Caco-2 (cell line): ENCODE measurements at regions not wholly inside any gene's neighbourhood (a gene's known extent, or its start where the extent isn't known, plus 50 kb on each side); places are given as distances from the start of the nearest gene placed in this dataset.

Experiments used
- BruUV-seq: library from RNA; stranded (reverse); fragments of 400-500 nt; replicated peaks from 2 replicates; lab custom pipeline; 2021; lab: Mats Ljungman, UMichigan
- CTCF ChIA-PET: fragments of 300-600 bp; sonication (Branson Sonifier 250); formaldehyde crosslinking; loops from one replicate; lab custom pipeline; 2022; ENCODE audit warnings: antibody characterized with exemption; lab: Charles Lee
- POLR2A ChIA-PET: fragments of 300-600 bp; sonication (Branson Sonifier 250); formaldehyde crosslinking; loops from one replicate; lab custom pipeline; 2022; ENCODE audit warnings: antibody characterized with exemption; lab: Charles Lee
- DNase-seq, 2 experiments: peaks; one replicate each; pipeline versions ENCODE4 v3.0.0 to v3.0.0-alpha.2; 2020 to 2022
- H3K27me3 ChIP-seq: replicated peaks from 2 replicates; pipeline ENCODE4 v1.6.0; 2011; ENCODE audit warnings: low read length; ENCODE audit not compliant: control insufficient read depth, insufficient read depth
- H3K36me3 ChIP-seq: 2 replicates; pipeline ENCODE4 v1.5.1; 2011; ENCODE audit warnings: low read length; ENCODE audit not compliant: control insufficient read depth, insufficient read depth
- H3K4me1 ChIP-seq: fragments of 250-450 bp; sonication (Bioruptor Pico); 2 replicates; pipeline ENCODE4 v1.5.1; 2020; ENCODE audit warnings: mild to moderate bottlenecking
- H3K4me3 ChIP-seq: 2 replicates; pipeline ENCODE4 v1.5.1; 2011; ENCODE audit warnings: low read depth, mild to moderate bottlenecking, control low read depth, low read length
- H3K9me3 ChIP-seq: fragments of 250-450 bp; sonication (Bioruptor Pico); 2 replicates; pipeline ENCODE4 v1.5.1; 2020; ENCODE audit warnings: mild to moderate bottlenecking, moderate library complexity
- H3K27ac Mint-ChIP-seq: one replicate; pipeline ENCODE4 v1.8.0; 2022; ENCODE audit warnings: mixed read lengths; ENCODE audit not compliant: unreplicated experiment
- H3K27me3 Mint-ChIP-seq: one replicate; pipeline ENCODE4 v1.8.0; 2022; ENCODE audit warnings: mixed read lengths; ENCODE audit not compliant: insufficient read depth, unreplicated experiment
- H3K36me3 Mint-ChIP-seq: one replicate; pipeline ENCODE4 v1.8.0; 2022; ENCODE audit warnings: mild to moderate bottlenecking, mixed read lengths; ENCODE audit not compliant: insufficient read depth, unreplicated experiment
- H3K4me1 Mint-ChIP-seq: one replicate; pipeline ENCODE4 v1.8.0; 2022; ENCODE audit warnings: low read depth, mixed read lengths; ENCODE audit not compliant: unreplicated experiment
- H3K4me3 Mint-ChIP-seq: one replicate; pipeline ENCODE4 v1.8.0; 2022; ENCODE audit warnings: mild to moderate bottlenecking, moderate library complexity, mixed read lengths; ENCODE audit not compliant: unreplicated experiment
- H3K9me3 Mint-ChIP-seq: one replicate; pipeline ENCODE4 v1.8.0; 2022; ENCODE audit warnings: mixed read lengths; ENCODE audit not compliant: unreplicated experiment
- intact Hi-C: fragments of 100-400 bp; cut with micrococcal nuclease; formaldehyde crosslinking; loops from one replicate; pipeline ENCODE4 v1.10.0; 2022; ENCODE audit not compliant: unreplicated experiment
- TF ChIP-seq, protein P1 (sequence below), 2 experiments: fragments of 200-600 bp in 1 of 2; IDR thresholded peaks; 1 replicate in 1 of 2; 2 replicates in 1 of 2; pipeline versions ENCODE4 v1.5.1 to v1.8.0; 2011 to 2022; ENCODE audit warnings: antibody characterized with exemption in 1 of 2, control low read depth in 1 of 2, inconsistent platforms in 1 of 2, low read depth in 1 of 2, low read length in 1 of 2, mild to moderate bottlenecking in 1 of 2, moderate library complexity in 1 of 2; ENCODE audit not compliant: insufficient read depth in 1 of 2, severe bottlenecking in 1 of 2, unreplicated experiment in 1 of 2

DNA sequence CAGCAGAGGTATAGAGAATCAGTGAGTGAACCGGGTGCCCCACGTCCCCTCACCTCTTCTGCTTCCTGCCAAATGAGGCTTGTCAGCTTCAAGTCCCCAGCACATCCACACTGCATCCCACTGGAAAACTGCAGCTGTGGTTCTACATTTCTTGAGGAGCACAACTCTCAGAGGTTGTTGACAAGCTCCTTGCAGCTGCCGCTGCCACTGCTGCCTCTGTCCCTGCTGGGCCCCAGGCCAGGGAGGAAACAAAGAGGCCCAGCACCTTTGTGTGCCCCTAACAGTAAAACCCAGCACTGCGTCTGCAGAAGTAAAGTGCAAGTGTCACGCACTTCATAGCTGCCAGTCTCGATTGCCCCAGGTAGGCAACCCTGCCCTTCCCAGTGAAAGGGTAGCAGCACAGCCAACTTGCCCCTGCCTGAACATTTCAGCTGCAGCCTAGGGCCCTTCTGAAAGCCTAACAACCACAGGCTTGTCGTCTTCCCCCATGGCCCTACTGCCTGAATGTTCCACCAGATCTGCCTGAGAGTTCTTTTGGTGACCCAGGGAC lies 1162.1 kb upstream of the USP15 start:
- Mint-ChIP-seq H3K36me3 (no peaks in the 10 kb centered on the region), H3K27ac (no peak overlapping the region), H3K4me1 (no peaks in the 10 kb centered on the region), H3K9me3 (no peaks in the 10 kb centered on the region), H3K27me3 (no peaks in the 10 kb centered on the region), H3K4me3 (no peak overlapping the region)
- Histone ChIP-seq H3K4me3 (no peak overlapping the region), H3K9me3 (no peaks in the 10 kb centered on the region), H3K36me3 (no peaks in the 10 kb centered on the region), H3K4me1 (no peaks in the 10 kb centered on the region), H3K27me3 (no peaks in the 10 kb centered on the region)
- ChIA-PET CTCF (no interaction called here), POLR2A (no interaction called here)
- no peak for DNase-seq
- BruUV-seq = no TSS peak
- TF ChIP-seq, protein P1, sequence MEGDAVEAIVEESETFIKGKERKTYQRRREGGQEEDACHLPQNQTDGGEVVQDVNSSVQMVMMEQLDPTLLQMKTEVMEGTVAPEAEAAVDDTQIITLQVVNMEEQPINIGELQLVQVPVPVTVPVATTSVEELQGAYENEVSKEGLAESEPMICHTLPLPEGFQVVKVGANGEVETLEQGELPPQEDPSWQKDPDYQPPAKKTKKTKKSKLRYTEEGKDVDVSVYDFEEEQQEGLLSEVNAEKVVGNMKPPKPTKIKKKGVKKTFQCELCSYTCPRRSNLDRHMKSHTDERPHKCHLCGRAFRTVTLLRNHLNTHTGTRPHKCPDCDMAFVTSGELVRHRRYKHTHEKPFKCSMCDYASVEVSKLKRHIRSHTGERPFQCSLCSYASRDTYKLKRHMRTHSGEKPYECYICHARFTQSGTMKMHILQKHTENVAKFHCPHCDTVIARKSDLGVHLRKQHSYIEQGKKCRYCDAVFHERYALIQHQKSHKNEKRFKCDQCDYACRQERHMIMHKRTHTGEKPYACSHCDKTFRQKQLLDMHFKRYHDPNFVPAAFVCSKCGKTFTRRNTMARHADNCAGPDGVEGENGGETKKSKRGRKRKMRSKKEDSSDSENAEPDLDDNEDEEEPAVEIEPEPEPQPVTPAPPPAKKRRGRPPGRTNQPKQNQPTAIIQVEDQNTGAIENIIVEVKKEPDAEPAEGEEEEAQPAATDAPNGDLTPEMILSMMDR (IDR thresholded peaks at IDR 0.05; ENCODE audit: insufficient read depth in 1 of 2, low read depth in 1 of 2, low read length in 1 of 2, severe bottlenecking in 1 of 2, unreplicated experiment in 1 of 2) = no peak
- intact Hi-C loops = no loop called here

DNA sequence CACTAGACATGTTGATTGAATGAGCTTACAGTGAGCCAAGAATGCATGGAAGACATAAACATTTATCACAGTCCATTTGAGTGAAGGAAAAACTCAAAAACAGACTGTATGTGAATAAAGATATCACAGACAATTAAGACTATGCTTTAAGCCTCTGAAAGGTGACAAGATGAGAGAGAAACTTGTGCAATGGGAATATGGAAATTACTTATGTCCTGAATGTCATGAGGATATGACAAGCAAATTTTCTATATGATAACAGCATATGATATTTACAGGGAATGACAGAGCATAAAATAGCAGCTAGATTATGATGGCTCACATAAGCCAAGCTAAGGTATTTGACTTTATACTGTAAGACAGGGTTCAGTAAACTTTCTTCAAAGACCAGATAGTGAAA lies 1153.1 kb upstream of the USP15 start:
- H3K4me3 Mint-ChIP-seq = no peak overlapping the region
- no peaks in the 10 kb centered on the region for H3K36me3 Mint-ChIP-seq
- no TSS peak for BruUV-seq
- no peaks in the 10 kb centered on the region for H3K4me1 Mint-ChIP-seq
- TF ChIP-seq, protein P1 (IDR thresholded peaks at IDR 0.05; ENCODE audit: insufficient read depth in 1 of 2, low read depth in 1 of 2, low read length in 1 of 2, severe bottlenecking in 1 of 2, unreplicated experiment in 1 of 2) = no peak
- no peak for DNase-seq
- H3K27ac Mint-ChIP-seq = no peak overlapping the region
- no peaks in the 10 kb centered on the region for H3K9me3 Mint-ChIP-seq
- no peaks in the 10 kb centered on the region for H3K4me1 ChIP-seq
- no peaks in the 10 kb centered on the region for H3K27me3 Mint-ChIP-seq
- H3K4me3 ChIP-seq = no peak overlapping the region
- ChIA-PET POLR2A (no interaction called here), CTCF (no interaction called here)
- H3K9me3 ChIP-seq = no peaks in the 10 kb centered on the region
- no peaks in the 10 kb centered on the region for H3K36me3 ChIP-seq
- H3K27me3 ChIP-seq = no peaks in the 10 kb centered on the region
- intact Hi-C loops = no loop called here

DNA sequence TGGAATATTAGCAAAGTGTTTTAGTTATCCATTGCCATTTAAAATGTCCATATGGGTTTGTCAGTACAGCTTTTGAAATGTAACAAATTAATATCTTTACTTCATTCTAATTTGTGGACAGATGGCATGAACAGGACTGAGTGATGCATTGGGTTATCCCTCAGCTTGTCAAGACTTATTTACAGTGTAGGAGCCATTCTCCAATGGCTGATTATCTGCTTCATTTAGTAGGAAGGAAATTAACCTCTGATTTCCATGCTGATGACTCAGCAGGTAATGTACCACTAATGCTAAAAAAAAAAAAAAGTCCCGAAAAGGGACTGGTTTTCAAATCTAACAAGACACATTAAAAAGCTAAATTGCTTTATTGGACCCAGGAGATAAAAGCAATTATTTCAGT lies 1149.0 kb upstream of the USP15 start:
- Mint-ChIP-seq H3K27me3 (no peaks in the 10 kb centered on the region), H3K4me3 (no peak overlapping the region), H3K9me3 (peaks cover 3% of the 10 kb centered on the region), H3K36me3 (no peaks in the 10 kb centered on the region), H3K27ac (no peak overlapping the region), H3K4me1 (no peaks in the 10 kb centered on the region)
- Histone ChIP-seq H3K4me3 (no peak overlapping the region), H3K9me3 (no peaks in the 10 kb centered on the region), H3K4me1 (no peaks in the 10 kb centered on the region), H3K36me3 (no peaks in the 10 kb centered on the region), H3K27me3 (no peaks in the 10 kb centered on the region)
- POLR2A ChIA-PET = no interaction called here
- TF ChIP-seq, protein P1 (IDR thresholded peaks at IDR 0.05; ENCODE audit: insufficient read depth in 1 of 2, low read depth in 1 of 2, low read length in 1 of 2, severe bottlenecking in 1 of 2, unreplicated experiment in 1 of 2) = no peak
- no peak for DNase-seq
- no TSS peak for BruUV-seq
- intact Hi-C loops = no loop called here
- CTCF ChIA-PET = no interaction called here
